HCT116 (cell line): ENCODE measurements at regions not wholly inside any gene's neighbourhood (a gene's known extent, or its start where the extent isn't known, plus 50 kb on each side); places are given as distances from the start of the nearest gene placed in this dataset.

Experiments used
- ATF3 ChIP-seq: IDR thresholded peaks from 2 replicates; pipeline ENCODE4 v1.6.1; 2012
- CTCF ChIP-seq, 3 experiments: fragments of 200-600 bp in 1 of 3; sonication (generic) in 1 of 3; IDR thresholded peaks in 2 of 3; conservative IDR thresholded peaks in 1 of 3; 2 replicates each; pipeline ENCODE4 v1.5.1; 2012 to 2017; ENCODE audit warnings: low read depth in 2 of 3, low read length in 2 of 3, antibody characterized with exemption in 1 of 3, borderline replicate concordance in 1 of 3, control low read depth in 1 of 3, mild to moderate bottlenecking in 1 of 3, mixed read lengths in 1 of 3, mixed run types in 1 of 3, moderate library complexity in 1 of 3; ENCODE audit not compliant: insufficient read depth in 1 of 3
- ELF1 ChIP-seq: IDR thresholded peaks from 2 replicates; pipeline ENCODE4 v1.6.1; 2012; ENCODE audit warnings: low read depth, borderline replicate concordance
- EZH2phosphoT487 ChIP-seq: fragments of 200-600 bp; IDR thresholded peaks from 2 replicates; pipeline ENCODE4 v1.6.1; 2018; ENCODE audit warnings: antibody characterized with exemption, borderline replicate concordance
- FOSL1 ChIP-seq: IDR thresholded peaks from 2 replicates; pipeline ENCODE4 v1.6.1; 2012; ENCODE audit warnings: low read depth
- MAX ChIP-seq: IDR thresholded peaks from 2 replicates; pipeline ENCODE4 v1.6.1; 2012
- POLR2A ChIP-seq: IDR thresholded peaks from 2 replicates; pipeline ENCODE4 v1.7.0; 2011; ENCODE audit warnings: borderline replicate concordance; ENCODE audit not compliant: insufficient read depth, insufficient read length; ENCODE audit errors: extremely low read depth
- POLR2AphosphoS5 ChIP-seq: IDR thresholded peaks from 2 replicates; pipeline ENCODE4 v1.6.1; 2011; ENCODE audit warnings: mild to moderate bottlenecking, low read depth, low read length, moderate library complexity
- RAD21 ChIP-seq: IDR thresholded peaks from 2 replicates; pipeline ENCODE4 v1.6.1; 2012; ENCODE audit warnings: low read depth, mild to moderate bottlenecking
- YY1 ChIP-seq: IDR thresholded peaks from 2 replicates; pipeline ENCODE4 v1.6.1; 2011; ENCODE audit warnings: low read length, low read depth, moderate library complexity, mild to moderate bottlenecking; ENCODE audit not compliant: insufficient replicate concordance; ENCODE audit errors: extremely low read depth
- ZBTB33 ChIP-seq: IDR thresholded peaks from 2 replicates; pipeline ENCODE4 v1.6.1; 2011; ENCODE audit warnings: mild to moderate bottlenecking, low read length, moderate library complexity; ENCODE audit not compliant: insufficient replicate concordance; ENCODE audit errors: extremely low read depth
- ZFX ChIP-seq: fragments of 450-650 bp; IDR thresholded peaks from 2 replicates; pipeline ENCODE4 v1.6.1; 2017

- TF ChIP-seq ZBTB33 (no peak), EZH2phosphoT487 (no peak), CTCF (IDR thresholded peaks at IDR 0.05 in 2 of 3, conservative IDR thresholded peaks at IDR 0.05 in 1 of 3; ENCODE audit: borderline replicate concordance in 1 of 3, insufficient read depth in 1 of 3, low read depth in 2 of 3, low read length in 2 of 3) (no peak), ZFX (no peak), MAX (no peak), YY1 (no peak), POLR2A (no peak), POLR2AphosphoS5 (no peak), RAD21 (no peak), FOSL1 (no peak), ELF1 (no peak), ATF3 (no peak)
Measured at GRCh38 chr16:85415196-85416090, 197.7 kb upstream of the GSE1 start.
